GM12878 (cell line): ENCODE measurements at regions not wholly inside any gene's neighbourhood (a gene's known extent, or its start where the extent isn't known, plus 50 kb on each side); places are given as distances from the start of the nearest gene placed in this dataset.

Experiments
- ATAC-seq: fragments of 200-7000 bp; cut with Tn5 transposase; 3 replicates; pipeline ENCODE4 v1.9.1; 2020; ENCODE audit warnings: mild to moderate bottlenecking, moderate library complexity
- BruUV-seq: library from RNA; stranded (reverse); fragments of 400-500 nt; replicated peaks from 2 replicates; lab custom pipeline; 2021; lab: Mats Ljungman, UMichigan
- CTCF ChIA-PET: fragments of 300-600 bp; sonication (Branson Sonifier 250); formaldehyde crosslinking; extraction: SDS; loops from one replicate; lab custom pipeline; 2021; ENCODE audit warnings: inconsistent platforms; lab: Yijun Ruan, JAX
- POLR2A ChIA-PET: fragments of 350-600 bp; formaldehyde crosslinking; extraction: SDS; loops from one replicate; lab custom pipeline; 2021; ENCODE audit warnings: inconsistent platforms; lab: Charles Lee
- RAD21 ChIA-PET: fragments of 300-600 bp; sonication (Branson Sonifier 250); formaldehyde crosslinking; loops from one replicate; lab custom pipeline; 2023; ENCODE audit warnings: antibody characterized with exemption; ENCODE audit not compliant: unreplicated experiment; lab: Charles Lee
- SMC1A ChIA-PET: fragments of 300-600 bp; sonication (Branson Sonifier 250); formaldehyde crosslinking; loops from one replicate; lab custom pipeline; 2023; ENCODE audit not compliant: unreplicated experiment, uncharacterized antibody; lab: Charles Lee
- DNase-seq: peaks from one replicate; pipeline ENCODE4 v3.0.0-alpha.2; 2011; ENCODE audit warnings: low read depth, low spot score
- FAIRE-seq: peaks from 3 replicates; lab custom pipeline; 2011; peaks lifted over from hg19 to GRCh38; lab: Jason Lieb, UNC
- H2AFZ ChIP-seq: 2 replicates; pipeline ENCODE4 v1.6.0; 2011; ENCODE audit warnings: low read depth, low read length, control low read depth; ENCODE audit not compliant: control insufficient read depth
- H3K27ac ChIP-seq: 2 replicates; pipeline ENCODE4 v1.5.1; 2011; ENCODE audit warnings: control low read depth; ENCODE audit not compliant: control insufficient read depth, insufficient read depth
- H3K27me3 ChIP-seq, 2 experiments: replicated peaks in 1 of 2; 2 replicates each; pipeline versions ENCODE4 v1.6.0 to v1.6.1; 2011; ENCODE audit warnings: low read length in 1 of 2; ENCODE audit not compliant: control insufficient read depth in 2 of 2, insufficient read depth in 2 of 2
- H3K36me3 ChIP-seq, 2 experiments: 2 replicates each; pipeline ENCODE4 v1.5.1; 2011; ENCODE audit warnings: low read length in 1 of 2; ENCODE audit not compliant: control insufficient read depth in 2 of 2, insufficient read depth in 2 of 2
- H3K4me1 ChIP-seq: 2 replicates; pipeline ENCODE4 v1.6.1; 2011; ENCODE audit warnings: mild to moderate bottlenecking, low read length, moderate library complexity, mixed read lengths; ENCODE audit not compliant: control insufficient read depth, insufficient read depth
- H3K4me2 ChIP-seq: 2 replicates; pipeline ENCODE4 v1.6.0; 2011; ENCODE audit warnings: control low read depth; ENCODE audit not compliant: control insufficient read depth, insufficient read depth
- H3K4me3 ChIP-seq: fragments of 200-600 bp; sonication (generic); 2 replicates; pipeline ENCODE4 v1.5.1; 2016
- H3K79me2 ChIP-seq: 2 replicates; pipeline ENCODE4 v1.6.0; 2011; ENCODE audit warnings: low read length; ENCODE audit not compliant: control insufficient read depth, insufficient read depth
- H3K9ac ChIP-seq: 2 replicates; pipeline ENCODE4 v1.8.0; 2011; ENCODE audit warnings: low read length, control low read depth, mixed read lengths; ENCODE audit not compliant: control insufficient read depth, insufficient read depth
- H3K9me3 ChIP-seq: replicated peaks from 3 replicates; pipeline ENCODE4 v1.5.1; 2011; ENCODE audit warnings: mild to moderate bottlenecking, low read length; ENCODE audit not compliant: control insufficient read depth, insufficient read depth
- H4K20me1 ChIP-seq: 2 replicates; pipeline ENCODE4 v1.6.0; 2011; ENCODE audit not compliant: control insufficient read depth, insufficient read depth
- ATF7 ChIP-seq: fragments of 450-650 bp; IDR thresholded peaks from 2 replicates; pipeline ENCODE4 v1.6.1; 2016; ENCODE audit warnings: low read depth, mild to moderate bottlenecking
- HCFC1 ChIP-seq: fragments of 150-350 bp; IDR thresholded peaks from 2 replicates; pipeline ENCODE4 v1.6.1; 2014; ENCODE audit warnings: low read length
- HSF1 ChIP-seq: fragments of 150-350 bp; IDR thresholded peaks from 2 replicates; pipeline ENCODE4 v1.6.1; 2014; ENCODE audit warnings: mild to moderate bottlenecking, low read depth, low read length
- IRF5 ChIP-seq: fragments of 450-650 bp; IDR thresholded peaks from 2 replicates; pipeline ENCODE4 v1.6.1; 2017; ENCODE audit warnings: borderline replicate concordance
- MEF2A ChIP-seq: IDR thresholded peaks from 2 replicates; pipeline ENCODE4 v1.6.1; 2011; ENCODE audit warnings: low read depth, mild to moderate bottlenecking, low read length, moderate library complexity; ENCODE audit not compliant: insufficient read depth
- MEF2B ChIP-seq: fragments of 450-650 bp; IDR thresholded peaks from 2 replicates; pipeline ENCODE4 v1.6.1; 2018; ENCODE audit warnings: mild to moderate bottlenecking, moderate library complexity; ENCODE audit not compliant: partially characterized antibody, poor library complexity, severe bottlenecking
- NR2F1 ChIP-seq: fragments of 450-650 bp; conservative IDR thresholded peaks from 2 replicates; pipeline ENCODE4 v1.6.1; 2017; ENCODE audit warnings: mild to moderate bottlenecking
- PAX8 ChIP-seq: fragments of 450-650 bp; IDR thresholded peaks from 2 replicates; pipeline ENCODE4 v1.6.1; 2017; ENCODE audit warnings: mild to moderate bottlenecking, moderate library complexity
- RAD21 ChIP-seq: IDR thresholded peaks from 2 replicates; pipeline ENCODE4 v1.6.1; 2011; ENCODE audit warnings: mild to moderate bottlenecking, low read depth, low read length, moderate library complexity; ENCODE audit not compliant: insufficient read depth
- RAD51 ChIP-seq: fragments of 450-650 bp; IDR thresholded peaks from 2 replicates; pipeline ENCODE4 v1.6.1; 2016; ENCODE audit warnings: moderate library complexity, mild to moderate bottlenecking, inconsistent platforms
- RFX5 ChIP-seq: IDR thresholded peaks from 2 replicates; pipeline ENCODE4 v1.6.1; 2011; ENCODE audit warnings: low read depth, low read length, improper control_type of control experiment
- SIX5 ChIP-seq: IDR thresholded peaks from 2 replicates; pipeline ENCODE4 v1.6.1; 2011; ENCODE audit warnings: mild to moderate bottlenecking, low read depth, low read length, moderate library complexity; ENCODE audit not compliant: severe bottlenecking
- SMAD1 ChIP-seq: fragments of 450-650 bp; IDR thresholded peaks from 2 replicates; pipeline ENCODE4 v1.6.1; 2018; ENCODE audit warnings: mild to moderate bottlenecking, low read depth; ENCODE audit not compliant: partially characterized antibody
- SREBF1 ChIP-seq: IDR thresholded peaks from 2 replicates; pipeline ENCODE4 v1.6.1; 2012; ENCODE audit warnings: mild to moderate bottlenecking, low read length
- SRF ChIP-seq, 2 experiments: IDR thresholded peaks; 2 replicates each; pipeline ENCODE4 v1.6.1; 2011; ENCODE audit warnings: low read depth in 2 of 2, low read length in 2 of 2, mild to moderate bottlenecking in 1 of 2, moderate library complexity in 1 of 2
- WRNIP1 ChIP-seq: IDR thresholded peaks from 2 replicates; pipeline ENCODE4 v1.6.1; 2011; ENCODE audit warnings: low read depth, low read length, improper control_type of control experiment, borderline replicate concordance
- WGBS: methylation state at CpG from one replicate; pipeline ENCODE4 v1.1.6; 2016; ENCODE audit warnings: low lambda C conversion rate; ENCODE audit not compliant: insufficient replicate concordance, insufficient coverage; ENCODE audit errors: missing lambda C conversion rate; 5-methylcytosine and 5-hydroxymethylcytosine counted together
- in situ Hi-C: fragments of 300-500 bp; cut with MboI; formaldehyde crosslinking; loops from 9 replicates; pipeline ENCODE4 v1.14.3; 2018; ENCODE audit warnings: mixed read lengths
- intact Hi-C: fragments of 100-400 bp; cut with micrococcal nuclease; formaldehyde crosslinking; loops from one replicate; pipeline ENCODE4 v1.14.2; 2022; ENCODE audit not compliant: unreplicated experiment

- intact Hi-C loops, result no loop called here
Measured at GRCh38 chrX:7316887-7317286, 168.9 kb upstream of the PUDP start.

More at GRCh38 chrX:7316887-7317286, 168.9 kb upstream of the PUDP start:
- no peak for DNase-seq
- TF ChIP-seq RFX5 (no peak), SMAD1 (no peak), HCFC1 (no peak), SIX5 (no peak), PAX8 (no peak), RAD51 (no peak), MEF2B (no peak), NR2F1 (no peak), SREBF1 (no peak), HSF1 (no peak), RAD21 (no peak), WRNIP1 (no peak), IRF5 (no peak), ATF7 (no peak), MEF2A (no peak), SRF (IDR thresholded peaks at IDR 0.05; ENCODE audit: low read depth in 2 of 2, low read length in 2 of 2) (no peak)
- no TSS peak for BruUV-seq
- 87% methylated on average over 2 of the region's 2 CpGs for WGBS
- H3K27me3 ChIP-seq, result no peaks in the 10 kb centered on the region
- no peaks in the 10 kb centered on the region for H4K20me1 ChIP-seq
- ChIA-PET POLR2A (no interaction called here), RAD21 (no interaction called here), CTCF (no interaction called here), SMC1A (interaction anchor here (1.1 kb wide), 1 partner anchor 13 kb away, joined by 3 read pairs; no protein-coding TSS in a partner anchor)
- H3K9me3 ChIP-seq, result no peaks in the 10 kb centered on the region
- no peak overlapping the region for H3K9ac ChIP-seq
- H2AFZ ChIP-seq, result no peak overlapping the region
- no peaks in the 10 kb centered on the region; a peak in 2 of 4 replicates for H3K36me3 ChIP-seq
- no peak overlapping the region for H3K27ac ChIP-seq
- no peak overlapping the region for H3K4me2 ChIP-seq
- H3K4me3 ChIP-seq, result no peak overlapping the region
- in situ Hi-C loops, result no loop called here
- no peaks in the 10 kb centered on the region for H3K4me1 ChIP-seq
- ATAC-seq, result no peak
- H3K79me2 ChIP-seq, result no peaks in the 10 kb centered on the region
- FAIRE-seq, result no peak
